H9 (cell line): ENCODE measurements at regions not wholly inside any gene's neighbourhood (a gene's known extent, or its start where the extent isn't known, plus 50 kb on each side); places are given as distances from the start of the nearest gene placed in this dataset.

Experiments
- DNase-seq: peaks from one replicate; pipeline ENCODE4 v3.0.0-alpha.2; 2017
- H2AFZ ChIP-seq: one replicate; pipeline ENCODE4 v1.6.1; 2013; ENCODE audit warnings: mild to moderate bottlenecking, low read length, control low read depth, moderate library complexity
- H2AK5ac ChIP-seq: 2 replicates; pipeline ENCODE4 v1.6.1; 2013; ENCODE audit warnings: low read length, control low read depth, mixed read lengths; ENCODE audit not compliant: insufficient read length
- H2BK120ac ChIP-seq: one replicate; pipeline ENCODE4 v1.6.1; 2013; ENCODE audit warnings: low read depth, mild to moderate bottlenecking, low read length, control low read depth, inconsistent platforms; ENCODE audit not compliant: poor library complexity, severe bottlenecking
- H2BK12ac ChIP-seq: 2 replicates; pipeline ENCODE4 v1.6.1; 2013; ENCODE audit warnings: low read length, control low read depth, mixed read lengths, low read depth; ENCODE audit not compliant: insufficient read length
- H2BK15ac ChIP-seq: 2 replicates; pipeline ENCODE4 v1.6.1; 2013; ENCODE audit warnings: low read depth, low read length, control low read depth
- H2BK20ac ChIP-seq: one replicate; pipeline ENCODE4 v1.6.1; 2013; ENCODE audit warnings: low read depth, mild to moderate bottlenecking, low read length, control low read depth, inconsistent platforms; ENCODE audit not compliant: poor library complexity, severe bottlenecking
- H2BK5ac ChIP-seq: 2 replicates; pipeline ENCODE4 v1.6.1; 2013; ENCODE audit warnings: low read length, control low read depth, mixed read lengths; ENCODE audit not compliant: insufficient read length
- H3K14ac ChIP-seq: 2 replicates; pipeline ENCODE4 v1.6.1; 2013; ENCODE audit warnings: low read length, control low read depth; ENCODE audit not compliant: insufficient read depth
- H3K18ac ChIP-seq: 2 replicates; pipeline ENCODE4 v1.6.1; 2013; ENCODE audit warnings: low read depth, mild to moderate bottlenecking, mixed read lengths, low read length, control low read depth; ENCODE audit not compliant: insufficient read length
- H3K23ac ChIP-seq: 2 replicates; pipeline ENCODE4 v1.6.1; 2013; ENCODE audit warnings: low read length, control low read depth, mixed read lengths, low read depth; ENCODE audit not compliant: insufficient read length
- H3K23me2 ChIP-seq: 2 replicates; pipeline ENCODE4 v1.6.1; 2013; ENCODE audit warnings: low read depth, mild to moderate bottlenecking, mixed read lengths, low read length, control low read depth; ENCODE audit not compliant: insufficient read length, poor library complexity, severe bottlenecking
- H3K27ac ChIP-seq: 2 replicates; pipeline ENCODE4 v1.5.1; 2013; ENCODE audit warnings: low read length, control low read depth, mixed read lengths, low read depth; ENCODE audit not compliant: insufficient read length
- H3K27me3 ChIP-seq: 2 replicates; pipeline ENCODE4 v1.6.1; 2013; ENCODE audit warnings: low read length, control low read depth, inconsistent platforms; ENCODE audit not compliant: insufficient read depth
- H3K4ac ChIP-seq: 2 replicates; pipeline ENCODE4 v1.6.1; 2013; ENCODE audit warnings: low read depth, mild to moderate bottlenecking, control low read depth, inconsistent platforms, low read length, moderate library complexity
- H3K4me1 ChIP-seq: 2 replicates; pipeline ENCODE4 v1.6.1; 2013; ENCODE audit warnings: low read length, control low read depth, inconsistent platforms; ENCODE audit not compliant: insufficient read depth
- H3K4me2 ChIP-seq: 2 replicates; pipeline ENCODE4 v1.6.1; 2013; ENCODE audit warnings: low read length, control low read depth, mixed read lengths; ENCODE audit not compliant: insufficient read length, insufficient read depth
- H3K56ac ChIP-seq: 2 replicates; pipeline ENCODE4 v1.6.1; 2013; ENCODE audit warnings: low read depth, mild to moderate bottlenecking, mixed read lengths, low read length, control low read depth; ENCODE audit not compliant: insufficient read length
- H3K79me1 ChIP-seq: 2 replicates; pipeline ENCODE4 v1.6.1; 2013; ENCODE audit warnings: low read depth, mild to moderate bottlenecking, moderate library complexity, low read length, control low read depth, inconsistent platforms; ENCODE audit not compliant: insufficient read depth, poor library complexity, severe bottlenecking
- H3K79me2 ChIP-seq: 2 replicates; pipeline ENCODE4 v1.6.1; 2013; ENCODE audit warnings: low read length, control low read depth, inconsistent platforms; ENCODE audit not compliant: insufficient read depth
- H3K9ac ChIP-seq: 2 replicates; pipeline ENCODE4 v1.6.1; 2013; ENCODE audit warnings: low read length, control low read depth, mixed read lengths; ENCODE audit not compliant: insufficient read length; ENCODE audit errors: extremely low read depth
- H3K9me3 ChIP-seq: one replicate; pipeline ENCODE4 v1.6.1; 2013; ENCODE audit warnings: low read depth, low read length, inconsistent platforms; ENCODE audit not compliant: control insufficient read depth
- H3T11ph ChIP-seq: one replicate; pipeline ENCODE4 v1.6.1; 2013; ENCODE audit warnings: mild to moderate bottlenecking, low read length, control low read depth, inconsistent platforms
- H4K20me1 ChIP-seq: one replicate; pipeline ENCODE4 v1.6.1; 2013; ENCODE audit not compliant: control insufficient read depth, insufficient read length, insufficient read depth
- H4K5ac ChIP-seq: 2 replicates; pipeline ENCODE4 v1.6.1; 2013; ENCODE audit warnings: low read depth, mild to moderate bottlenecking, mixed read lengths, low read length, control low read depth; ENCODE audit not compliant: insufficient read length
- H4K8ac ChIP-seq: replicated peaks from 2 replicates; pipeline ENCODE4 v1.6.1; 2013; ENCODE audit warnings: low read length, control low read depth, mixed read lengths, low read depth; ENCODE audit not compliant: insufficient read length
- H4K91ac ChIP-seq: 2 replicates; pipeline ENCODE4 v1.6.1; 2013; ENCODE audit warnings: low read depth, mild to moderate bottlenecking, moderate library complexity, mixed read lengths, low read length, control low read depth; ENCODE audit not compliant: insufficient read length
- H3K27ac Mint-ChIP-seq, 3 experiments: 2 replicates in 2 of 3; 3 replicates in 1 of 3; pipeline ENCODE4 v1.8.0; 2020 to 2021; ENCODE audit warnings: mixed read lengths in 3 of 3, mild to moderate bottlenecking in 1 of 3, moderate library complexity in 1 of 3
- H3K27me3 Mint-ChIP-seq: 2 replicates; pipeline ENCODE4 v1.8.0; 2021; ENCODE audit warnings: low read depth, mild to moderate bottlenecking, moderate library complexity, mixed read lengths
- H3K36me3 Mint-ChIP-seq, 3 experiments: 2 replicates in 2 of 3; 3 replicates in 1 of 3; pipeline ENCODE4 v1.8.0; 2020 to 2021; ENCODE audit warnings: low read depth in 3 of 3, mixed read lengths in 3 of 3; ENCODE audit not compliant: insufficient read depth in 1 of 3
- H3K4me1 Mint-ChIP-seq, 2 experiments: 2 replicates each; pipeline ENCODE4 v1.8.0; 2020; ENCODE audit warnings: mixed read lengths in 2 of 2
- H3K4me3 Mint-ChIP-seq, 2 experiments: 2 replicates in 1 of 2; 3 replicates in 1 of 2; pipeline ENCODE4 v1.8.0; 2020 to 2021; ENCODE audit warnings: mild to moderate bottlenecking in 2 of 2, mixed read lengths in 2 of 2, moderate library complexity in 1 of 2
- H3K9me3 Mint-ChIP-seq, 2 experiments: 2 replicates in 1 of 2; 3 replicates in 1 of 2; pipeline ENCODE4 v1.8.0; 2020; ENCODE audit warnings: mild to moderate bottlenecking in 2 of 2, mixed read lengths in 2 of 2, moderate library complexity in 1 of 2
- CTCF ChIP-seq: fragments of 200-600 bp; sonication (generic); conservative IDR thresholded peaks from 3 replicates; pipeline ENCODE4 v1.8.0; 2021; ENCODE audit warnings: antibody characterized with exemption, mild to moderate bottlenecking
- whole genome bisulfite sequencing: extraction: QIAGEN DNeasy Blood & Tissue Kit; methylation state at CpG from one replicate; pipeline ENCODE4 v1.1.7; 2013; ENCODE audit warnings: missing lambda C conversion rate, low lambda C conversion rate, mixed read lengths; ENCODE audit not compliant: insufficient read length; ENCODE audit errors: extremely low coverage; 5-methylcytosine and 5-hydroxymethylcytosine counted together

GRCh38 chr2:217110550-217110949 lies 250.7 kb upstream of the TNP1 start:
- H2AK5ac ChIP-seq = no peak overlapping the region
- no peaks in the 10 kb centered on the region; the same call in 1 of the 2 replicates for H3K27me3 ChIP-seq
- no peaks in the 10 kb centered on the region for H3K9me3 ChIP-seq
- no CpG with 5 or more reads among the region's 3 CpGs for WGBS
- no peaks in the 10 kb centered on the region for H3K23me2 ChIP-seq
- no peak overlapping the region for H3K4ac ChIP-seq
- no peak for DNase-seq
- no peak overlapping the region for H2BK20ac ChIP-seq
- Mint-ChIP-seq H3K9me3 (no peaks in the 10 kb centered on the region), H3K36me3 (no peaks in the 10 kb centered on the region), H3K27ac (no peak overlapping the region), H3K4me1 (peaks cover 11 to 12% of the 10 kb centered on the region in 2 experiments), H3K4me3 (no peak overlapping the region), H3K27me3 (no peaks in the 10 kb centered on the region)
- no peak overlapping the region for H3K9ac ChIP-seq
- no peak overlapping the region for H3K18ac ChIP-seq
- H3T11ph ChIP-seq = no peak overlapping the region
- H3K4me2 ChIP-seq = no peak overlapping the region
- H4K91ac ChIP-seq = no peak overlapping the region
- no peaks in the 10 kb centered on the region for H4K20me1 ChIP-seq
- peaks cover 3% of the 10 kb centered on the region; the same call in 1 of the 2 replicates for H3K4me1 ChIP-seq
- no peak overlapping the region for H2AFZ ChIP-seq
- H3K56ac ChIP-seq = no peak overlapping the region
- H2BK120ac ChIP-seq = no peak overlapping the region
- H4K8ac ChIP-seq = no peak overlapping the region
- no peak overlapping the region for H3K23ac ChIP-seq
- no peak overlapping the region for H2BK5ac ChIP-seq
- H3K79me2 ChIP-seq = no peaks in the 10 kb centered on the region
- no peak overlapping the region for H3K14ac ChIP-seq
- no peak for TF ChIP-seq CTCF
- no peak overlapping the region for H2BK12ac ChIP-seq
- H4K5ac ChIP-seq = no peak overlapping the region
- no peak overlapping the region for H2BK15ac ChIP-seq
- no peaks in the 10 kb centered on the region for H3K79me1 ChIP-seq
- H3K27ac ChIP-seq = no peak overlapping the region
